ENCODE measurements at regions not wholly inside any gene's neighbourhood (a gene's known extent, or its start where the extent isn't known, plus 50 kb on each side); places are given as distances from the start of the nearest gene placed in this dataset.
A peak's percentile ranks its signal among the peaks of the same experiment; 100 is the strongest.
"Not testable (repeated sequence)": the region's sequence is repeated elsewhere in the genome, so short reads cannot be mapped to it uniquely, and the experiment has no call there.

DNA sequence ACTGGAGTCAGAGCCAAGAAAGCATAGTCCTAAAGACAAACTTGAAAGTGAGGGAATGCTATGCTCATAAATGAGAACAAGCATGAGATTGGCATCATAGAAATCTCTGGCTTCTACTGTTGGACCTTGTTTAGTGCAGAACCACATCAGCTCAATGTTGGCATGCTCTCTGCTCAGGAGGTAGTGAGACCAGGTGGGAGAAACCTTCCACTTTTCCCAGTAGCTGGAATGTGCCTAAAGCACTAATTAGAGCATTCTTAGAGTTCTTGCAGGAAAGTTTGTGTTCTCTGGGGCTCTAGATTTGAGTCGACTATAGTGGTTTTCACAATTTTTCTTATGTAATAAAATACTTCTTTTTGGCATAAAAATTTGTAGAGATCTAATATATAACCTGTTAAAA lies 159.7 kb upstream of the PRICKLE1 start:
- no peak for DNase-seq

DNA sequence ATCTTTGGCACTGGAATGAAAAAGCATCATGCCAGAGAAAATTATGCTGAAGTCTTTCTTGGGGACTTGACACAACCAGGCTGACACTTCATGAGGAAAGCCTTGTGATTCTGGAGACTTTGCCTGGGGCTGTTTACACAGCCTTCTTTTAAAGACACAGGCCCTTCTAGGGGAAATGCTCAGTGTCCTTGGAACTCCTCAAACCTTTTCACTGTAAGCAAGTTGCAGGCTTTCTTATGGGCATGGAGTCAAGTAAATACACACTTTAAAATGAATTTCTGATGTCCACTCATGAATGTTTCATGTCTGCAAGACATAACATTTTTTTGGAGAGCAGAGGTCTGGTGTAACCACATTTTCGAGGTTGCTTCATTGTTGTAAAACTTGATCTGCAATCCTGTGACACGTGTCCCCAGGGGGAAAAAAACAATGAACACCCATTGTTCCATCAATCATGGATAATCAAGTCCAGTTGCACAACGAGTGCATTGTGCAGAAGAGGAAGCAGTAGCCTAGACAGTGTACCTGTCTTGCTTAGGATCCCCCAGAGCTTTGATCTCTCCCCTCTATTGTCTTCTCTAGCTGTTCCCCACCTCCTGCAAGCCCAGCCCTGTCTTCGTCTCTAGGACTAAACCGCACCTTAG lies 155.1 kb upstream of the PRICKLE1 start:
- no peak for DNase-seq

DNA sequence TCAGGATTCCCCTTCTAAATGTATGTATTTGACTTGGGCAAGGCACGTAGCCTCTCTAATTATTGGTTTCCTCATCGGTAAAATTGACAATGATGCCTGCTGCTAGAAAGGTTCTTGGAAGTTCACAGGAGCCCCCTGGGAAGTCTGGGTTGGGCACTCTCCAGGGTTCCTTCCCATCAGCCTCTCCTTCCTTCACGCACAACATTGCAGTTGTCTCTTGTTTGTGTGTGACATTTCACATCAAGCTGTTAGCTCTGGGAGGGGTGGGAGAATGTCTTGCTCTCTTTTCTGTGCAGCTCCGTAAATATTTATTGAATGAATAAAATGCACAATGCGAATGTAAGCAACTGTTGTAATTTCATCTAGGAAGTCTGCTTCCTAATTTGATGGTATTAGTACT lies 153.2 kb upstream of the PRICKLE1 start:
- DNase-seq, result no peak

DNA sequence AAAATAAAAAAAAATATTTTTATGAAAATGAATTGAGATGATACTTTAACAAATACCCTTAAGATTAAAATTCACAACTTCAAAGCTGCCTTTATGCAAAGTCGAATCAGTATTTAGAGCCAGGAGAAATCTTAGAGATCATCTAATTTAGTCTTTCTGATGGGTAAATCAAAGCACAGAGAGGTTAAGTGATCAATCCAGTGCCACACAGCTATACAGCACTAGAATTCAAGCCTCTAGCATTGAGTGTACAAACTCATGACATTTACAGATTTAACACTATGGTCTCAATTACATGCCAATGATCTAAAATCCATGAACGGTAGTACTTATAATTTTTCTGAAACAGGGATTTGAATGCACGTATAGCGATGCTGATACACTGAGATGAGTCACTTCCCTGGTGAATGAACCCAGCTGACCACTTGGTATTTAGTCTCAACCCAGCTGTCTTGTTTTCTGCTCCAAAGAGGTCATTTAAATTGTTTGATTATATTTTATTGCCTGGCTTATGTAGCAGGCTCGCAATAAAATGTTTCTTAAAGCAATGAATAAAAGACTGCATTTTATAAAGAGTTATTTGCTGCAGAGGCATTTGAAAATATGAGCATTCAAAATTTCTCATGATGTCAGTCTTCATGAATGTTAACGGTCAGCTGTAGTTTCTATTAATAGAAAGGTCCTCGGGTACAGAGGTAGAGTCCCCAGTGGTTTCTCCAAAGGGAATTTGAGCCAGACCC lies 152.4 kb upstream of the PRICKLE1 start:
- DNase-seq, result no peak

DNA sequence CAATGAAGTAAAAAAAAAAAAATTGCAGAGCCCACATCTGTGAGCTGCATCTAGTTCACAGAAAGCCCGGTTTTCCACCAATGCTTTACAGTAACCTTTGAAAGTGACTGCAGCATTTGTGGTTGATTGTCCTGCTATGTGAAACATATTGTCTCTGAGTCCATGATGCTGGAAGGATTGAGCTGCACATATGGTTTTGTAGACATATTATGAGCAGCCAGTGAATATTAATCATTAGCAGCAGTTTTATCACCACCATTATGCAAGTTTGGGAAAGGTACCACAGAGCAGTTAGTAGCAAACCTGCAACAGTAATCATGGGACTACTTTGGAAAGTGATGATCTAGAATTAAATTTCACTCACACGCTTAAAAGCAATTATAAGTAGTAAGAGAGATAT lies 151.5 kb upstream of the PRICKLE1 start:
- no peak for DNase-seq

DNA sequence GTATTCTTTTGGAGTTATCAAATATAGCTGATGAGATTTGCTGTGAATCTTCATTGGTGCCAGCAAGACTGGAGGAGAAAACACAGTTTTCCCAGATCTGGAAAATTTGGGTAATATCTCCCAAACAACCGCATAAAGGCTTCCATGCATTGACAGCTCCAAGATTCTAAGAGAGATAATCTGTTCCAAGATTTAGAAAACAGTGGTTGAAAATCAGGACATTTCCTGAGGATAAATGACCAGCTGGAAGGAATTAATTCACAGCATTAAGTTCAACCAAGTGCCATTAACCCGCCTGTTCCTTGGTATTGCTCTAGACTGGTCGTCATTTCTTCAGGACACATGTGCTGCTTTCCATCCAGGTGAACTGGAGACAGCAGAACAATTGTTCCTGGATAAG lies 147.9 kb upstream of the PRICKLE1 start:
- no peak for DNase-seq

DNA sequence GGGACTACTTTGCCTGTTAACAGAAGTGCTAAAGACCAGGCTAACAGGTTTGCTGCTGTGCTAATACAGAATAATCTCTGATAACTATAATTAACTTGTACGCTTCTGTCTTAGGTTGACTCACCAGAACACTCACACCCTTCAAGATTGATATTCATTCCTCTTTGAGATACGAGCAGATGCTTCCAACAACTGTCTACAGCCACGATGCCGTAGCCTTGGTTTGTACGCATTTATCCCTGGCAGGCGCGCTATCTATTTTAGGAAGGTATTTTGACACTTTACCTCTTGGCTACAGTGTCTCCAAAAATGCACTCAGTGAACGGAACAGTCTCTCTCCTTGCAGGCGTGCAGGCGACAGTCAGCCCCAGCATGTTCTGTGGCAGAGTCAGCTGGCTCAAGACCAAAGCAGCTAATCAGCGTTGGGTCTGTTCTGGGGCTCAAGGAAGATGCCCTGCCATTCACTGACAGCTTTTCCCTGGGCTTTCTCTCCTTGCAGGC lies 146.4 kb upstream of the PRICKLE1 start:
- no peak for DNase-seq

DNA sequence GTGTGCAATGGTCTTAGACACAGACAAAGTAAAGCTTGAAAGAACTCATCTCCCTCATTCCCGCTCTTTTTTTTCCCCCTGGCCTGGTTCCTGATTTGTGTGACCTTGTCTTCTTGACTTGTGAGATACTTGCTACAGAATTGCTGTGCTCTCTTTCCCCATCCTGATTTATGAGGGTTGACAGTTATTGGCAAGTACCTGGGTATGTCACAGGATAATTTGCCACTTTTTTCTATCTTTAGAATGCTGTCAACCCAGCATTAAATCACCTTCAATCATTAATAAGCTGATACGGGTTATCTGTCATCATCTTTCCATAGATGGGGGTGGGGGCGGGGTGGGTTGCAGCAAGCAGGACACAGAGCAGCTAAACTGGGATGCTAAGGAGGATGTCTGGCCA lies 144.4 kb upstream of the PRICKLE1 start:
- DNase-seq, result no peak

DNA sequence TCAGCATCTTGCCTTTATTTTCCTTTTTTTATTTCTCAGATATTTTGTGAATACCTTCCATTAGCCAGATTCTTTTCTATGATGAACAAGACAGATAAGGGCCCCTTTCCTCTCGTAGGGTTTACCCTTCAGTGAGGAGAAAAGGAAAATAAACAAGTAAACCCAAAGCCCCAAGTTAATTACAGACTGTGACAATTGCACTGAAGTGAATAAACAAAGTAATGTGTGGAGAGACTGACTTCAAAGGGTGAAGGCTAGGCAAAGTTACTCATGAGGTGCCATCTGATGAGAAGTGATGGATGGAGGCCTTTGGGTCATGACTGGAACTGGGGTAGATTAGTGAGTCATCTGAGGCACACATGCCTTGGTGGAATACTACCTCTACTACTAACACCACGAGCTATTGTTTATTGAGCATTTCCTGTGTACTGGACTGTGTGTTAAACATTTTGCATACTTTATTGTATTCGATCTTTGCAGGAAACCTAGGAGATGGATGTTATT lies 143.4 kb upstream of the PRICKLE1 start:
- DNase-seq, result no peak

DNA sequence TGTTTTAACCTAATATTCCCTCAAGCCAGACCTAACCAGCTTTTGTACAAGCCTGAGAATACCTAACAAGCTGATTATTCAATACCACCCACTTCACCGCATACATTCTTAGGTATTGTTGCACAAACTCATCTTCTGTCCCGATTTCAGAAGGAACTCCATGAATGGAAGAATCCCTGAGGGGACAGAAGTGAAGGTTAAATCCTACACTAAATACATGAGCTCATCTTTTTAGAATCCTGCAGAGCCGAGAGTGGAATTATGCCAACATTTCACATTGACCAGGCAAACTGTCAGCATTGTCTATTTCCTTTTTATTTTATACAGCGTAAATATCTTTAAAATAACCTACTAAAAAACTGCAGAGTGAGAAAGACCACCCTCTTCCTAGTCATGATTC lies 140.7 kb upstream of the PRICKLE1 start:
- DNase-seq, result no peak

DNA sequence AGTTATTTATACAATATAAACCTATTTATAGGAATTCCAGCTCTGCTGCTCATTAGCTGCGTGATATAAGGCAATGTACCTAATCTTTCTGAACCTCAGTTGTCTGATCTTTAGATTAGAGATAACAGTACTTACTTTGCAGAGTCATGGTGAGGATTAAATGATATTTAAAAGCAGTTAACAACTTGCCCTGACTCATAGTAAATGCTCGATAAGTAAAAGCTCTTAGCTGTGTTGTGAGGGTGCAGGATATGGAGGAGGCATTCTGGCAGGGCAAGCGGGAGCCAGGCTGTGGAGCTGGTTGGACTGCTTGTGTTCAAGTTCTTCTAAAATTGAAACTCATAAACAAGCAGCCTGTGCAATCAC lies 140.0 kb upstream of the PRICKLE1 start:
- DNase-seq, result no peak

DNA sequence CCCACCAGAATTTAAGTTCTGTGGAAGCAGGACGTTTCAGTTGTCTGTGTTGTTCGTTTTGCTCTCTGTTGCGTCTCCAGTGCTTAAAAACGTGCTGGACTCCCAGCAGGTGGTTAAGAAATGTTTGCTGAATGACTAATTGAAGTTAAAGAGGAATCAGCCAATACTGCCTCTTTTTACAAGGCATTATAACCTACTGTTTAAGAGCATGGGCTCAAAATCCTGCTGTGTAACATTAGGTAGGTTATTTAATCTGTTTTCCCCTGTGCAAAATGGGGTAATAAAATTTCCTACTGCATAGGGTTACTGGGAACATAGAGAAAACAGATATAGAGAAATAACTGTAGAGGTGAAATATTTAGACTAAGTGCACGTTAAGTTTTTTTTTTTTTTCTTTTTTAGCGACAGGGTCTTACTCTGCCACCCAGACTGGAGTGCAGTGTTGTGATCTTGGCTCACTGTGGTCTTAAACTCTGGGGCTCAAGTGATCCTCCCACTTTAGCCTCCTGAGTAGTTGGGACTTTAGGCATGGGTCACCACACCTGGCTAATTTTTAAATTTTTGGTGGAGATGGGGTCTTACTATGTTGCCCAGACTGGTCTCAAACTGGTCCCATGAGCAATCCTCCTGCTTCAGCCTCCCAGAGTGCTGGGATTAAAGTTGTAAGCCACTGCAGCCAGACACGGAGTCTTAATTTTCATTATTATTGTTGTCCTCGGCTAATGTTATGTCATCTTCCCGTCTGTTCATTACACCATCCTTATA lies 139.4 kb upstream of the PRICKLE1 start:
- DNase-seq, result no peak

DNA sequence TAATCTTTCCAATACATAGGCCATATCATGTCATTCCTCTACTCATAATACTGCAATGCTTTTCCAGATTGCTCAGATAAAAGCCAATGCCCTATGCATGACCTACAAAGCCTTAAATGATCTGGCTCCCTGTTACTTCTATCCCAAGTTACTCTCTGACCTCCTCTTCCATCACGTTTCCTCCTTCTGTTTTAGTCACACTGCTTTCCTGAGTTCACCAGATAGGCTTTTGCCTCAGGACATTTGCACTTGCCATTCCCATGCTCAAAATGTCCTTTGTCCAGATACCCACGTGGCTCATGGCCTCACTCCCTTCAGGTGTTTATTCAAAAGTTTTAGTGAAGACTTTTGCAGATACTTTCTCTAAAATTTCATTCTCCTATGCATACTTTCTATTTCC lies 138.7 kb upstream of the PRICKLE1 start:
- DNase-seq, result no peak

DNA sequence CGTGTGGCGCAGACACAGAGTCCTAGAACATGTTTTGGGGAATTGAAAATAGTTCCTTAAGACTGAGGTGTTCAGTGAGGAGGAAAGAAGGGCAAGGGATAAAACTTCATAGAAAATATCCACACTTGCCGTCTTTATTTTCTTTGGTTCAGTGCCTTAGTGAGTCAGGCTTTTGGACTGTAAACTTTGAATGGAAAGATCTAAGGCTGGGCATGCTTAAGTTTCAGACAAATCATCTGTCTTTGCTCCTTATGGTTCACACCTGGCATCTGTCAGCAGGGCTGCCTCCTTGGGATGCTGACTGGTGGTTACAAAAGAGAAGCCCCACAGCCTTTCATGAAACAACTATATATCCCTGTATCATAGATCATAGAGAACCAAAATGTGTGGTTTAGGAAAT lies 136.3 kb upstream of the PRICKLE1 start:
- no peak for DNase-seq

DNA sequence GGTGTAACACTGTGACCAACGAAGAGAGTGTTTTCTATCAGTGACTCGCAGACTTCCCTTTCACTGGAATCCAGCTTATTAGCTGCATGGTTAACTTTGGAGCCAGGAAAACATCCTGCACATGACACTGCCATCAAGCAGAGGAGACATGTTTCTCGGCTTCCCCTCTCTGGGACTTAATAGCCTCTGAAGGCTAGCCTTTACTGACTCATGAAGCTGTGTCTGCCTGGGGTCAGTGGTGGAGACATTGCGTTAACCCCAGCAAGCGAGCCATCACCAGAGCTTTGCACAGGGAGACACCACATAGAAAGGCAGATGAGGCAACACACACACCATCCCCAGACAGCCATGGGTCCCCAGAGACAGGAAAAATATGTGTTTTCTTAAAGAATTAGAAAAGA lies 126.9 kb upstream of the PRICKLE1 start:
- DNase-seq, result no peak

DNA sequence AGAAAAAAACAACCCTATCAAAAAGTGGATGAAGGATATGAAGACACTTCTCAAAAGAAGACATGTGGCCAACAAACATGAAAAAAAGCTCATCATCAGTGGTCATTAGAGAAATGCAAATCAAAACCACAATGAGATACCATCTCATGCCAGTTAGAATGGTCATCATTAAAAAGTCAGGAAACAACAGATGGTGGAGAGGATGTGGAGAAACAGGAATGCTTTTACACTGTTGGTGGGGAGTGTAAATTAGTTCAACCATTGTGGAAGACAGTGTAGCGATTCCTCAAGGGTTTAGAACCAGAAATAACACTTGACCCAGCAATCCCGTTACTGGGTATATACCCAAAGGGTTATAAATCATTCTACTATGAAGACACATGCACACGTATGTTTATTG lies 124.0 kb upstream of the PRICKLE1 start:
- DNase-seq, result not testable (repeated sequence)

DNA sequence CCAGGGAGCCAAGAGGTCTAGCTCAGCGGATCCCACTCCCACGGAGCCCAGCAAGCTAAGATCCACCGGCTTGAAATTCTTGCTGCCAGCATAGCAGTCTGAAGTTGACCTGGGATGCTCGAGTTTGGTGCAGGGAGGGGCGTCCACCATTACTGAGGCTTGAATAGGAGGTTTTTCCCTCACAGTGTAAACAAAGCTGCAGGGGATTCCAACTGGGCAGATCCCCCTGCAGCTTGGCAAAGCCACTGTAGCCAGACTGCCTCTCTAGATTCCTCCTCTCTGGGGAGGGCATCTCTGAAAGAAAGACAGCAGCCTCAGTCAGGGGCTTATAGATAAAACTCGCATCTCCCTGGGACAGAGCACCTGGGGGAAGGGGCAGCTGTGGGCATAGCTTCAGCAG lies 118.8 kb upstream of the PRICKLE1 start:
- DNase-seq, result not testable (repeated sequence)

DNA sequence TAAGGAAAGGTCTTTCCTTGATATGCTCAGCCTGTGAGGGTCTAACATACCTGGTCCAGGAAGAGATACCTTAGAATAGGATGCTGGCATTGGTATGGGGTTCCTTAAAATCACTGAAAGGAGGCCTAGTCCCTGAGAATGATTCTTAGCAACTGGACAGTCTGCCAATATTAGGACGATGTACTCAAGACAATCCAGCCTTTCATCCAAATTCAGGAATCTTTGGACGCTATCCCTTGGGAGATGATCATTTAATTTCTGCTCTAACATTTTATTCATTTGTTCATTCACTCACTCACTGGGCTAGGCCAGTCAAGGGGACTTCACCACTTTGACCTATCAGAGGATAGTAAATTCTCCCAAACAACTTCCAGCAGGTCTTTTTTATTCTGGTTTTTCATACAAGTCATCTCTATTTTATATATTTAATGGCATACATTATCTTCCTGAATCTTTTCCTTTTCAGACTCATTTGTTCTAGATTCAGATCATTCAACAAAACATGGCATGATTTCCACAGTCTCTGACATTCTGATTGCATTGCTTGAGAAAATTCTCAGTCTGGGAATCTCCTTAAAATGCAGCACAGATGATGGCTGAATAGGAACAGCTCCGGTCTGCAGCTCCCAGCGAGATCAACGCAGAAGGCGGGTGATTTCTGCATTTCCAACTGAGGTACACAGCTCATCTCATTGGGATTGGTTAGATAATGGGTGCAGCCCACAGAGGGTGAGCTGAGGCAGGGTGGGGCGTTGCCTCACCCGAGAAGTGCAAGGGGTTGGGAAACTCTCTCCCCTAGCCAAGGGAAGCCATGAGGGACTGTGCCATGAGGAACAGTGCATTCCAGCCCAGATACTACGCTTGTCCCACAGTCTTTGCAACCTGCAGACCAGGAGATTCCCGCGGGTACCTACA lies 118.0 kb upstream of the PRICKLE1 start:
- DNase-seq, result no peak

DNA sequence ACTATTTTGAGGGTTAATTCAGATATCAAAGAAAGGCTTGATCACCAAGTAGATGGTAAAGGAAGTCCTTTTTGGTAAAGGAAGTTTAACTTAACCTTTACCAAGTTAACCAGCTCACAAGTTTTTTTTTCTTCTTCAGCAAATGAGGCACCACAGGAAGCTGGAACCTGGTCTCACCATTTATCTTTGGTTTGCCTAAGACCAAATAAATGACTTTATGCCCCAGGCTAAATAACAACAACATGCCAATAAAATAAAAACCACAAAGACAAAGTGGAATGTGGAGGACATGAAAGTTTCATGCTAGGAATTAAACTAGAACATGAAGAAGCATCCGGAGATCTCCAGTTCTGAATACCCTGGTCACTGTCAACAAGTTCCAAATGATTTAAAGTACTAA lies 116.8 kb upstream of the PRICKLE1 start:
- DNase-seq, result no peak

DNA sequence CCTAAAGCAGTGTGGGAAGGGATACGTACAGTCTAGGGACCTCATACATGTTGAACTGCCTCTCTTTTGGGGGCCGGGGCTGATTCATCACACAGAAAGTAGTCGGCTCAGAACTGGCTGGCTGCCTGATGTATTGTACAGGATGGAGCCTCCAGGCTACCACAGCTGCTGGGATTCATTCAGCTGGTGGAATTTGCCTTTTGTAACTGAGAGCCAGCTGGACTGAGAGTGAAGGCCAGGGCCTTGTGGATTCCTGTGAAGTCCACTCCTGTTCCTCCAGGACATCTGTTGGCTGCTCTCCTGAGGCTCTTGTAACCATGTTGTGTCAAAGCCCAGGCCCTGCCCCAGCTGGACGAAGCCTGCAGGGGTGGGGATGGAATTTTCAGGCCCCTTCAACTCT lies 116.3 kb upstream of the PRICKLE1 start:
- DNase-seq, result no peak

DNA sequence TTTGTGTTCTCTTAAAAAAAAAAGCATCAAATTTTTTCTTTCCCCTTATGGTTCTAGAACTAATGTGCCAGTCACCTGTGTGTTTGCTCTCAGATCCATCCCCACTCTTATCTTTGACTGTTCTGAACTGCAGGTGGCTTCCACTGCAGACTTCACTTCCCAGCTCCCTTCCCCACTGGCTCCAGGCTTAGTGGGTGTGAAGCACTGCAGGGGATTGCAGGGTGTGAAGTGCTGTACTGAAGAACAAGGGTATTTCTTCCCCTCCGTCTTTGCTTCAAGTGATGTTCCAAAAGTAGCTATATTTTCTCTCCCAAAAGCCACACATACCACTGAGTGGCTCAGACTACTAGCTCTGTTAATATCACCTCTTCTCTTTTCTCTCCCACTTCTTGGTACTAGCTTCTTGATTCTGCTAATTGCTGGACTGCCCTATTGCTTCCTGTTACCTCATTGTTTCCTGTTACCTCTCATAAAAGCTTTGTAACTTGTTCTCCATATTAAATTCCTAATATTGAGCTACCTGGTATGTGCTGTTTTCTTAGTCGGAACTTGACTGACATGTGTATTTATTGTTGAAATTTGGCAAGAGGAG lies 115.4 kb upstream of the PRICKLE1 start:
- DNase-seq, result peak; percentile 28

DNA sequence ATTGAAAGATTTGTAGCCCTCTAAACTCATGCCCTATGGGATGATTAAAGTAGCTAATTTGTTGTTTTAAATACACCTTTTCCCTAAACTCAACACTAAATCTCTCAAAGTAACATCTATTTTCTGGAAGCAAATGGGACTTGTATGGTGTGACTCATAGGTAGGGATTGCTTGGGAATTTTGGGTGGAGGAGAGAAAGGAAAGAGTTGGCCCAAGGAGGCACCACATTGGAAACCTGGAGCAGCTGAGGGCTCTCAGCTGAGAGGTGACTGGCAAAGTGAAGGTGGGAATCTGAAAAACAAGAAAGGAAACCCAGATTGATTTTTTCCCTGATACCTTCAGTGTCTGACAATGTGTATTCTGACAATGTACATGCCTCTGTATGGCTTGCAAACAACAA lies 114.8 kb upstream of the PRICKLE1 start:
- DNase-seq, result no peak
